Breast epithelium (tissue), 3 donors: ENCODE measurements at regions not wholly inside any gene's neighbourhood (a gene's known extent, or its start where the extent isn't known, plus 50 kb on each side); places are given as distances from the start of the nearest gene placed in this dataset.

Source experiments
- CTCF ChIP-seq, 3 donors: fragments of 450-650 bp; IDR thresholded peaks; one replicate each; pipeline ENCODE4 v1.5.1; 2016 to 2017; ENCODE audit warnings: antibody characterized with exemption in 3 of 3, mild to moderate bottlenecking in 3 of 3, moderate library complexity in 3 of 3
- POLR2A ChIP-seq: fragments of 450-650 bp; IDR thresholded peaks from one replicate; pipeline ENCODE4 v1.6.1; 2016; ENCODE audit warnings: antibody characterized with exemption, mild to moderate bottlenecking, moderate library complexity
- POLR2AphosphoS5 ChIP-seq, 3 donors: sonication (generic); formaldehyde crosslinking; IDR thresholded peaks; one replicate each; pipeline ENCODE4 v1.6.1; 2017; ENCODE audit warnings: antibody characterized with exemption in 3 of 3

- TF ChIP-seq CTCF (IDR thresholded peaks at IDR 0.05) (no peak), POLR2A (no peak), POLR2AphosphoS5 (IDR thresholded peaks at IDR 0.05) (no peak)
These were observed 263.4 kb upstream of the GPR101 start for GRCh38 chrX:137297167-137297566.
